Neural cell (in vitro differentiated cells): ENCODE measurements at regions not wholly inside any gene's neighbourhood (a gene's known extent, or its start where the extent isn't known, plus 50 kb on each side); places are given as distances from the start of the nearest gene placed in this dataset.
A peak's percentile ranks its signal among the peaks of the same experiment; 100 is the strongest.

Source experiments
- H2AFZ ChIP-seq: fragments of 200-600, 300-800 bp; sonication (generic), shearing (Covaris generic); 2 replicates; pipeline ENCODE4 v1.6.0; 2014; ENCODE audit warnings: low read depth, mild to moderate bottlenecking, antibody characterized with exemption, low read length, moderate library complexity
- H3F3A ChIP-seq: fragments of 200-600 bp; shearing (Covaris generic); 2 replicates; pipeline ENCODE4 v1.6.1; 2016; ENCODE audit warnings: mild to moderate bottlenecking, moderate library complexity, mixed read lengths, antibody characterized with exemption, low read length; ENCODE audit not compliant: insufficient read depth, poor library complexity, severe bottlenecking
- H3K27ac ChIP-seq: fragments of 200-600, 300-800 bp; sonication (generic), shearing (Covaris generic); 2 replicates; pipeline ENCODE4 v1.5.1; 2014; ENCODE audit warnings: mild to moderate bottlenecking, low read length, moderate library complexity
- H3K27me3 ChIP-seq: fragments of 300-800, 200-600 bp; sonication (generic), shearing (Covaris generic); 2 replicates; pipeline ENCODE4 v1.6.0; 2014; ENCODE audit warnings: mild to moderate bottlenecking, low read depth, low read length, moderate library complexity; ENCODE audit not compliant: insufficient read depth
- H3K36me3 ChIP-seq: fragments of 300-800, 200-600 bp; sonication (generic), shearing (Covaris generic); 2 replicates; pipeline ENCODE4 v1.5.1; 2014; ENCODE audit warnings: mild to moderate bottlenecking, antibody characterized with exemption, low read length, moderate library complexity; ENCODE audit not compliant: insufficient read depth
- H3K4me2 ChIP-seq: fragments of 300-800, 200-600 bp; sonication (generic), shearing (Covaris generic); 2 replicates; pipeline ENCODE4 v1.6.0; 2014; ENCODE audit warnings: mild to moderate bottlenecking, low read length
- H3K4me3 ChIP-seq: fragments of 300-800, 200-600 bp; sonication (generic), shearing (Covaris generic); 2 replicates; pipeline ENCODE4 v1.5.1; 2014; ENCODE audit warnings: mild to moderate bottlenecking, low read length, moderate library complexity
- H3K79me2 ChIP-seq: fragments of 200-600 bp; shearing (Covaris generic); replicated peaks from 2 replicates; pipeline ENCODE4 v1.6.0; 2014; ENCODE audit warnings: mild to moderate bottlenecking, low read length, moderate library complexity; ENCODE audit not compliant: insufficient read depth
- H3K9ac ChIP-seq: fragments of 300-800, 200-600 bp; sonication (generic), shearing (Covaris generic); 2 replicates; pipeline ENCODE4 v1.6.1; 2016; ENCODE audit warnings: mild to moderate bottlenecking, low read length, mixed read lengths
- H3K9me2 ChIP-seq: fragments of 200-600 bp; shearing (Covaris generic); 2 replicates; pipeline ENCODE4 v1.6.1; 2016; ENCODE audit warnings: mild to moderate bottlenecking, low read length, mixed read lengths; ENCODE audit not compliant: insufficient read depth
- H3K9me3 ChIP-seq: fragments of 200-600, 300-800 bp; sonication (generic), shearing (Covaris generic); 2 replicates; pipeline ENCODE4 v1.6.1; 2016; ENCODE audit warnings: mild to moderate bottlenecking, mixed run types, low read length, moderate library complexity, mixed read lengths
- H4K20me1 ChIP-seq: fragments of 200-600 bp; shearing (Covaris generic); 2 replicates; pipeline ENCODE4 v1.6.1; 2016; ENCODE audit warnings: mild to moderate bottlenecking, mixed run types; ENCODE audit not compliant: insufficient read depth
- EP300 ChIP-seq: fragments of 450-650 bp; conservative IDR thresholded peaks from 2 replicates; pipeline ENCODE4 v1.6.1; 2014; ENCODE audit warnings: antibody characterized with exemption, mild to moderate bottlenecking, moderate library complexity; ENCODE audit not compliant: poor library complexity, severe bottlenecking
- EZH2 ChIP-seq: fragments of 200-600, 300-800 bp; shearing (Covaris generic), sonication (generic); IDR thresholded peaks from 2 replicates; pipeline ENCODE4 v1.6.1; 2014; ENCODE audit warnings: antibody characterized with exemption, low read length, borderline replicate concordance, mild to moderate bottlenecking; ENCODE audit not compliant: insufficient read depth, poor library complexity, severe bottlenecking
- MXI1 ChIP-seq: fragments of 450-650 bp; conservative IDR thresholded peaks from 2 replicates; pipeline ENCODE4 v1.6.1; 2014; ENCODE audit warnings: antibody characterized with exemption, mild to moderate bottlenecking; ENCODE audit not compliant: poor library complexity, severe bottlenecking
- POLR2AphosphoS5 ChIP-seq: IDR thresholded peaks from 2 replicates; pipeline ENCODE4 v1.6.1; 2012
- RAD21 ChIP-seq: fragments of 450-650 bp; conservative IDR thresholded peaks from 2 replicates; pipeline ENCODE4 v1.6.1; 2014; ENCODE audit warnings: antibody characterized with exemption, mild to moderate bottlenecking, moderate library complexity
- SMC3 ChIP-seq: fragments of 450-650 bp; conservative IDR thresholded peaks from 2 replicates; pipeline ENCODE4 v1.6.1; 2014; ENCODE audit warnings: antibody characterized with exemption, mild to moderate bottlenecking, moderate library complexity; ENCODE audit not compliant: poor library complexity
- TAF1 ChIP-seq: IDR thresholded peaks from 2 replicates; pipeline ENCODE4 v1.6.1; 2012; ENCODE audit warnings: low read depth
- TF ChIP-seq, protein P1 (sequence below): fragments of 450-650 bp; IDR thresholded peaks from 2 replicates; pipeline ENCODE4 v1.5.1; 2014; ENCODE audit warnings: antibody characterized with exemption, mild to moderate bottlenecking, moderate library complexity; ENCODE audit not compliant: poor library complexity, severe bottlenecking
- TF ChIP-seq, protein P2 (sequence below): IDR thresholded peaks from 2 replicates; pipeline ENCODE4 v1.6.1; 2012; ENCODE audit warnings: borderline replicate concordance

DNA sequence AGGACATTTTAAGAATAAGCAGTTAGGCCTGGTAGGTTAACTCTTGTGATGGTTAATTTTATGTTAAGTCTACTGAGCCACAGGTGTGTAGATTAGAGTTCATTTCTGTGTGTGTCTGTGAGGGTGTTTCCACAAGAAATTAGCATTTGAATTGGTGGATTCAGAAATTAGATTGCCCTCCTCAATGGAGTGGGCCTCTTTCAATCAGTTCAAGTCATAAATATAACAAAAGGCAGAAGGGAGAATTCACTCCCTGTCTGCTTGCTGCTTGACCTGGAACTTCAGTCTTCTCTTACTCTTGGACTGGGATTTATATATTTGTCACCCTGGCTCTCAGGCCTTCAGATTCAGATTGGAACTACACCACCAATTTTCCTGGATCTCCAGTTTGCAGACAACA is 55.3 kb upstream of the POM121L12 start:
- Histone ChIP-seq H3K9me2 (no peaks in the 10 kb centered on the region), H3K79me2 (no peaks in the 10 kb centered on the region), H3F3A (no peaks in the 10 kb centered on the region), H3K9ac (no peak overlapping the region), H3K36me3 (no peaks in the 10 kb centered on the region), H3K4me2 (no peak overlapping the region), H4K20me1 (no peaks in the 10 kb centered on the region), H3K27ac (no peak overlapping the region), H2AFZ (no peak overlapping the region), H3K27me3 (no peaks in the 10 kb centered on the region), H3K9me3 (peaks cover under 1% of the 10 kb centered on the region), H3K4me3 (no peak overlapping the region)
- TF ChIP-seq TAF1 = no peak
- no peak for TF ChIP-seq RAD21
- no peak for TF ChIP-seq EP300
- no peak for TF ChIP-seq MXI1
- TF ChIP-seq SMC3 = no peak
- TF ChIP-seq POLR2AphosphoS5 = no peak
- no peak for TF ChIP-seq EZH2
- TF ChIP-seq, protein P1, sequence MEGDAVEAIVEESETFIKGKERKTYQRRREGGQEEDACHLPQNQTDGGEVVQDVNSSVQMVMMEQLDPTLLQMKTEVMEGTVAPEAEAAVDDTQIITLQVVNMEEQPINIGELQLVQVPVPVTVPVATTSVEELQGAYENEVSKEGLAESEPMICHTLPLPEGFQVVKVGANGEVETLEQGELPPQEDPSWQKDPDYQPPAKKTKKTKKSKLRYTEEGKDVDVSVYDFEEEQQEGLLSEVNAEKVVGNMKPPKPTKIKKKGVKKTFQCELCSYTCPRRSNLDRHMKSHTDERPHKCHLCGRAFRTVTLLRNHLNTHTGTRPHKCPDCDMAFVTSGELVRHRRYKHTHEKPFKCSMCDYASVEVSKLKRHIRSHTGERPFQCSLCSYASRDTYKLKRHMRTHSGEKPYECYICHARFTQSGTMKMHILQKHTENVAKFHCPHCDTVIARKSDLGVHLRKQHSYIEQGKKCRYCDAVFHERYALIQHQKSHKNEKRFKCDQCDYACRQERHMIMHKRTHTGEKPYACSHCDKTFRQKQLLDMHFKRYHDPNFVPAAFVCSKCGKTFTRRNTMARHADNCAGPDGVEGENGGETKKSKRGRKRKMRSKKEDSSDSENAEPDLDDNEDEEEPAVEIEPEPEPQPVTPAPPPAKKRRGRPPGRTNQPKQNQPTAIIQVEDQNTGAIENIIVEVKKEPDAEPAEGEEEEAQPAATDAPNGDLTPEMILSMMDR = no peak
- TF ChIP-seq, protein P2, sequence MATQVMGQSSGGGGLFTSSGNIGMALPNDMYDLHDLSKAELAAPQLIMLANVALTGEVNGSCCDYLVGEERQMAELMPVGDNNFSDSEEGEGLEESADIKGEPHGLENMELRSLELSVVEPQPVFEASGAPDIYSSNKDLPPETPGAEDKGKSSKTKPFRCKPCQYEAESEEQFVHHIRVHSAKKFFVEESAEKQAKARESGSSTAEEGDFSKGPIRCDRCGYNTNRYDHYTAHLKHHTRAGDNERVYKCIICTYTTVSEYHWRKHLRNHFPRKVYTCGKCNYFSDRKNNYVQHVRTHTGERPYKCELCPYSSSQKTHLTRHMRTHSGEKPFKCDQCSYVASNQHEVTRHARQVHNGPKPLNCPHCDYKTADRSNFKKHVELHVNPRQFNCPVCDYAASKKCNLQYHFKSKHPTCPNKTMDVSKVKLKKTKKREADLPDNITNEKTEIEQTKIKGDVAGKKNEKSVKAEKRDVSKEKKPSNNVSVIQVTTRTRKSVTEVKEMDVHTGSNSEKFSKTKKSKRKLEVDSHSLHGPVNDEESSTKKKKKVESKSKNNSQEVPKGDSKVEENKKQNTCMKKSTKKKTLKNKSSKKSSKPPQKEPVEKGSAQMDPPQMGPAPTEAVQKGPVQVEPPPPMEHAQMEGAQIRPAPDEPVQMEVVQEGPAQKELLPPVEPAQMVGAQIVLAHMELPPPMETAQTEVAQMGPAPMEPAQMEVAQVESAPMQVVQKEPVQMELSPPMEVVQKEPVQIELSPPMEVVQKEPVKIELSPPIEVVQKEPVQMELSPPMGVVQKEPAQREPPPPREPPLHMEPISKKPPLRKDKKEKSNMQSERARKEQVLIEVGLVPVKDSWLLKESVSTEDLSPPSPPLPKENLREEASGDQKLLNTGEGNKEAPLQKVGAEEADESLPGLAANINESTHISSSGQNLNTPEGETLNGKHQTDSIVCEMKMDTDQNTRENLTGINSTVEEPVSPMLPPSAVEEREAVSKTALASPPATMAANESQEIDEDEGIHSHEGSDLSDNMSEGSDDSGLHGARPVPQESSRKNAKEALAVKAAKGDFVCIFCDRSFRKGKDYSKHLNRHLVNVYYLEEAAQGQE = no peak

DNA sequence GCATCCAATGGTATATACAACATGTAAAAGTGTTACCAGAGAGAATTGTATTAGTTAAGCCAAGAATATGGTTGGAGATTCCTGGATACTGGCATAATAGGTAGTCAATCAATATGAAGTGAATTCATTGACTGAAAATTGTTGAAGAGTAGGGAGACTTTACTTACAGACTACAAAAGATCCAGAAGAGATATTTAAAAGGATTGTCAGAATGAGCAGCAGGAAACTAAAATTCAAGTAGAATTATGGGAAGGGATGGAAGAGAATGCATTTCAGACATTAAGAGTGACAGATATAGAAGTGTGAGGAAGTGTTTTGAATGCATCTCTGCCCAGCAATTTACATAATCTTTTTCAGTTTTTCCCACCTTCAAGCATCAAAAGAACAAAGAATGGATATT is 62.3 kb upstream of the POM121L12 start:
- Histone ChIP-seq H3K4me2 (no peak overlapping the region), H4K20me1 (no peaks in the 10 kb centered on the region), H3K27me3 (no peaks in the 10 kb centered on the region), H3K36me3 (no peaks in the 10 kb centered on the region), H3K9ac (no peak overlapping the region), H3K79me2 (no peaks in the 10 kb centered on the region), H2AFZ (no peak overlapping the region), H3K9me3 (no peaks in the 10 kb centered on the region), H3F3A (no peaks in the 10 kb centered on the region), H3K27ac (peak overlapping the region; percentile 61), H3K9me2 (no peaks in the 10 kb centered on the region), H3K4me3 (no peak overlapping the region)
- TF ChIP-seq EP300 (peak; percentile 79), RAD21 (peak; percentile 15), SMC3 (no peak), POLR2AphosphoS5 (peak; percentile 25), MXI1 (no peak)
- TF ChIP-seq, protein P2 = peak; percentile 88
